ENCODE measurements at regions not wholly inside any gene's neighbourhood (a gene's known extent, or its start where the extent isn't known, plus 50 kb on each side); places are given as distances from the start of the nearest gene placed in this dataset.

DNA sequence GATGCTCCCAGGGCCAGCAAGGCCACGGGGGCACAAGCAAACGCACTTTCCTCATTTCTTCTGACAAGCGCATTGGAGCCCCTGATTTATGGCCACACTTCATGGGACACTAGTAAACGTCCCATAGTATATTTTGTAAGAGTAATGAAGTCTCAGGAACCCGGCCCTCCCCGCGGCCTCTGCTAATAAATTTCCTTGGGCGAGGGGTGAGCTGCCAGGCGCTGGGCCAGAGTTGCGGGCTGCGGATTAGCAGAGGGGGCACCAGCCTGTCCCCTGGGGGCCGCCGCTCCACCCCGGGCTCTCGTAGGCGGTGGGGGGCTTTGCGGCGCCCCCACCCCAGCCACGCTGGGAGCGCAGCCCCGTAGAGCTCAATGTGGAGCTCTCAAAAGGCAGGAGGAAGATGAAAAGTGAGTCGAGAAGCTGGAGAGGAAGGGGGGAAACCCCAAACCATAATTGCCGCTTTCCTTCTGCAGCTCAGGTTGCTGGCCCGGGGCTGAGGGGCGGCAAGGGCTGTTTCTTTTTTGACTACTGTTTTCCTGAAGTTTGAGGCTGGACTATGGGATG, 173.6 kb downstream of the CDC5L start:
- DNase-seq, result no peak

DNA sequence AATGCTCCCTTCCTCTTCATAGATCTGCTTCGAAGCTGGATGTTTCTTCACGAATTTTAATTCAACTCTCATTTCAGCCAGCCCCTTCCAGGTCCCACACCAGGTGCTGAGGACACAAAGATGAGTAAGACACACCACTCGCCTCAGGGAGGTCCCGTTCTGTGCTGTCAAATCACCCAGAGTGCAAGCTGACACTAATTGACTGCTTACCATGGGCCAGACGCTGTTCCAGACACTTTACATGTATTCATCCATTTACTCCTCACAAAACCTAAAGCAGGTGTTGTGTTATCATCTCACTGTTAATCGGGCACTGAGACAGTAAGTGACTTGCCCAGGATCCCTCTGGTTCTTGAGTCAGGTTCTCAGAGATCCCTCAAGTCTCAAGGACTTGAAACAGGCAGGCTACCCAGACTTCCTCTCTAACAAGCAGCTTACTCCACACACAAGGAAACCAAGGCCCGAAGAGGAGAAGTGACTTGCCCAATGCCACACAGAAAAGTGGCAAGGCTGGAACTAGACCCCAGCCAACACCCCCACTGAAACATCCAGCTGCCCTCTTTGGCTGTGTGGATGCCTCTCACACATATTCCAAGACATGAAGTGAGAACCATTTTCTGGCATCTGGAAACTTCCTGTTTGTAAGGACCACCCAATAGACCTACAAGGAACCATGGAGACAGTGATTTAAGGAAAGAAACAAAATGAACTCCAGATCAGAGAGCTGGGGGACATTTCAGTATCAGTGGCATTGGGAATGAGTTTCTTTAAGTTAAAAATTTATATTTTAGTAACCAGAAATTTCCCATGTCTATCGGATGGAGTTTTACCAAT, 174.5 kb downstream of the CDC5L start:
- DNase-seq, result no peak

DNA sequence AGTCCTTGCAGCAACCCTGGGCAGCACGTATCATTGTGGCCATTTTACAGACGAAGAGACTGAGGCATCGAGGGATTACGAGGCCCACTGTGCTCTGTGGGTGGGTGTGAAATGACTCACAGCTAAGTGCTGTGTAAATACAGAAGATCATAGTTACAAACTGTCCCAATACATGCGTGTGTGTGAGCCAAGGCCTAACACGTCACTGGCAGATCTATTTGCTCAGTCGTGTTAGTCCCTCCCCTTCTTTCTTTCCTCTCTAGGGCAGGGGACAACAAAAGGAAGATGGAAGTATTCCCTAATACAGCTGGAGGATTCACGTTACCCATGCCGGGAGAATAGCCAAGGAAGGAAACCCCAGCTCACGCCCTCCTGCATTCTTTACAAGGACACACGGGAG, 175.9 kb downstream of the CDC5L start:
- no peak for DNase-seq

DNA sequence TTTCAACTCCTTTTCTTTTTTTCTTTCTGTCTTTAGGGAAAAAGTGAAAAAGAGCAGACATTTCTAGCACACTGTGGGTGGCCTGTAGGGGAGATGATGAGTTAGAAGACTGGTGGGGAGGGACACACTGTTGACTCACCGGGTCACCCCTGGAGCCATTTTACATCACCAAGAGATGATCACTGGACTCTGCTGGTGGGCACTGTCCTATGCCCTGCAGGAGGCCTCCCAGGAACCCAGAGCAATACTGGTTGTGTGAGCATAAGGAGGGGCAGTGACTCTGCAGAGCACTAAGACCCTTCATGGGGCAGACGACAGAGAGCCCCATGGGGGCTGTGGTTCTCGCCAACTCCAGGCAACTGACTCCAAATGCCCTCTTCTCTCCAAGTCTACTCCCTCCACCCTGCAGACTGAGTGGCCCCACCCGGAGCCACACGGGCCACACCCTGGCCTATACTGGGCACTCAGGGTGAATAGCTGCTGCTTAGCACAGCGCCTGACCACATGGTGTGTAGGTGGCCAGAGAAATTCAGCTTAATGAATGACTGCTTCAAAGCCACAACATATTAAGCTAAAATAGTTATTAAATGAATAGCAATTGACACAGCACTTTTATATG, 177.5 kb downstream of the CDC5L start:
- no peak for DNase-seq

DNA sequence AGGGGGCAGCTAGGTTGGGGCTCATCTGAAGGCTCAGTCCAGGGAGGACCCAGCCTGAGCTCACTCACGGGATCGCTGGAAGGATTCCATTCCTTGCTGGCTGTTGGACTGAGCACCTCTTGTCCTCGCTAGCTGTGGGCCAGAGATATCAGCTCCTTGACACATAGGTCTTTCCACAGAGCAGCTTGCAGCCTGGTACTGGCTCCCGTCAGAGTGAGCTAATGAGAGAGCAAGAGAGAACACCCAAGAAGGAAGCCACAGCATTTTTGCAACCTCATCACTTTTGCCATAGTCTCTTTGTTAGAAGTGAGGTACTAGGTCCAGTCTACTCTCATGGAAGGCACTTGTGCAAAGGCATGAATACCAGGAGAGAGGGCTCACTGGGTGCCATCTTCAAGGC, 179.9 kb downstream of the CDC5L start:
- no peak for DNase-seq

GRCh38 chr6:44569131-44569530, 181.6 kb downstream of the CDC5L start:
- no peak for DNase-seq

DNA sequence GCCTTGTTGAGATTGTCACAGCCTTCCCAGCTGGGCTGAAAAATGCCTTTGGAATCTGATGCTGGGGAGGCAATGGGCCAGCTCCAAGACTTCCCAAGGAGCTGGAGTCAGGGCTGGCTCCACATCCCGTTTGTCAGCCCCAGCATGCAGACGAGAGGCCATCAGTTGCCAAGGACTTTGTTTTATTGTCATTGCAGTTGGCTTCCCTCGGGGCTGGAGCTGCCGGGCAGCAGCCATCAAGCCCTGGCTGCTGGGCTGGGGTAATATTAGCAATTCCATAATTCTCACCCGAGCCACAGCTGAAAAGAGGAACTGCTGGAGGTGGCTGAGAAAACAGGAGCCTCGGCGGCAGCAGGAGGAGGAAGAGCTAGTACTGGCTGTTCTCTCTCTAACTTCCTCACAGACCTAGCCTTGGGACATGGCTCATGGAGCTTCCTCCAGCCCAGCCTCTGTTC, 182.5 kb downstream of the CDC5L start:
- no peak for DNase-seq

DNA sequence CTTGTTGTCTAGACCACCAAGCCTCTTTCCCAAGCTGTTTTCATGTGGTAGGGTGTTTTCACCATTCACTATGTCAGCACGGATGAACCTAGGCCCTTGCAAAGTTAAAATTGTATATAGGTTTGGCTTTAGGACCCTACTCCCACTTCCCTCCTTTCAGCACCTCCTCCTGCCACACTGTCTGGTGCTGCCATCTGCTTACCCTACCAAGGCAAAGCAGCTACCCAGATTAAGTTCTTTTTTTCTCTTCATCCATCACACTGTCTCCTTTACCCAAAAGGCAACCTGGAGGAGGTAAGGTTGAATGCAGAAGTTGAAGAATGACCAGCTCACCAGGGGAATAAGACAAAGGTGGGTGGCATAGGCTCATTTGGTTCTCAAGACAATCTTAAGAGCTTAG, 184.0 kb downstream of the CDC5L start:
- DNase-seq, result no peak

GRCh38 chr6:44572346-44572745, 184.8 kb downstream of the CDC5L start:
- DNase-seq, result no peak

DNA sequence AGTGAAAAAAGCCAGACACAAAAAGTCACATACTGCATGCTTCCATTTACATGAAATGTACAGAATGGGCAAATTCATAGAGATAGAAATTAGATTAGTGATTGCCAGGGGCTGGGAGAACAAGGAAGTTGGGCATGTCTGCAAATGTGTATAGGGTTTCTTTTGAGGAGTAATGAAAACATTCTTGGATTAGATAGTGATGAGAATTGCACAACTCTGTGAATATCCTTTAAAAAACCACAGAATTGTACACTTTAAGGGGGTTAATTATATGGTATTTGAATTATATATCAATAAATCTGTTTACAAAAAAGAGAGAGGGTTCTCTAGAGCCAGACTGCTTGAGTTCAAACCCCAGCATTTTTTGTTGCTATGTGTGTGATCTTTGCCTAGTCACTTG, 188.1 kb downstream of the CDC5L start:
- DNase-seq, result no peak

DNA sequence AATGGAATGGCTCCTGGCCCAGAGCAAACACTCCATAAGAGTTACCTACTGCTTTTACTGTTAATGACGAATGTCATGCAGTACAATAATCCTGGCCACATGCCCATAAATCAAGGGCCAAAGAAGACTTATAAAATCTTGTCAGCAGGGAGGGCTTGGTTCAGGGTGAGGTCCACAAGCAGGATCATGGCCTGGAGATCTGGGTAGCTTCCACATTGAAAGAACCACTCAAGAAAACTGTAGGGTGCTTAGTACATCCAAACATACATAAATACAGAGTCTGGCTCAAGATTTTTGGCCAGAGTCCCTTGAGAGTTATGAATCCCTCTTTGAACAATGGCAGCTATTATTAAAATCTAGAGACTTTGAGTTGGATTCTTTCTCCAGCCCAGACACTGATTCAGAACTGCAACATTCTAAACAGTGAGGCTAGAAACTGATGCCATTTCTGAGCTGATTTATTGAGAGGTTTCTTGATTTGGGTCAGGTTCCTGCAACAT, 188.7 kb downstream of the CDC5L start:
- no peak for DNase-seq

- DNase-seq, result no peak
Observed at GRCh38 chr6:44580901-44581300, 193.4 kb downstream of the CDC5L start.

- DNase-seq, result no peak
Observed at GRCh38 chr6:44582930-44583329, 195.4 kb downstream of the CDC5L start.

- no peak for DNase-seq
Observed at GRCh38 chr6:44590471-44590870, 203.0 kb downstream of the CDC5L start.

DNA sequence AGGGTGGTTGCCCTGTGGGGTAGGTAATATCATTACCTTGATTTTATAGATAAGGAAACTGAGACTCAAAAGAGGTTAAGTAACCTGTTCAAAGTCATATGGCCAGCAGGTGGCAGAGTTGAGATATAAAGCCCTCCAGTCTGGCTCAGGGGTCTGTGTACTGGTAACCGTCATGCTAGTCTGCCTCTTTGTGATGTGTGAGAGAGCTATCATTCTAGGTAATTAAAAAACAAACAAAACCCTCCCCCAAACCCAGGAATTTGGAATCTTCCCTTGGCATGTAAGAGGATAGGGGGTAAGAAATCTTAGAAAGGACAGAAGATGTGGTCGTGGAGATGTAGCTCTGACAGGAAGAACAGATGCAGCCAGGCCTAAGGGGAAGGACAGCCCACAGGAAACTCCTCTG, 206.0 kb downstream of the CDC5L start:
- DNase-seq, result peak; percentile 81

- DNase-seq, result no peak
Observed at GRCh38 chr6:44594481-44594880, 207.0 kb downstream of the CDC5L start.

GRCh38 chr6:44598679-44599078, 211.2 kb downstream of the CDC5L start:
- no peak for DNase-seq

- DNase-seq, result no peak
Observed at GRCh38 chr6:44599672-44600071, 212.2 kb downstream of the CDC5L start.

GRCh38 chr6:44603044-44603686, 215.7 kb downstream of the CDC5L start:
- no peak for DNase-seq

DNA sequence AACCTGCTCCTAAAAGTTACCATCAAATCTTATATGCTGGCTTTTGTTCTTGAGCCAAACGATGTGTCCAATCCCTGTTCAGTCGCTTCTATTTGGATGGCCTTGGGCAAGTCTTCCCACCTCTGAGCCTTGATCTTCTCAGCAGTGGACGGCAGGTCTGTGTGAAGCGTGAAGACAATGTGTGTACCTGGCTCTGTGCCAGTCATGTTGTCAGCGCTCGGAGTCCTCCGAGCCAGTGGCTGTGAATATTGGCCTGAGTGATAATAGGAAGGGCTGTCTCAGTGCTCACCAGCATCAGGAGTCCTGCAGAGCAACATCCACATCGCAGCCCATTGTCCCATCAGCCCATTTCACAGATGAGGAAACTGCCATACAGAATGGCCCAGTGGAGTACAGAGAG, 219.0 kb downstream of the CDC5L start:
- DNase-seq, result no peak

DNA sequence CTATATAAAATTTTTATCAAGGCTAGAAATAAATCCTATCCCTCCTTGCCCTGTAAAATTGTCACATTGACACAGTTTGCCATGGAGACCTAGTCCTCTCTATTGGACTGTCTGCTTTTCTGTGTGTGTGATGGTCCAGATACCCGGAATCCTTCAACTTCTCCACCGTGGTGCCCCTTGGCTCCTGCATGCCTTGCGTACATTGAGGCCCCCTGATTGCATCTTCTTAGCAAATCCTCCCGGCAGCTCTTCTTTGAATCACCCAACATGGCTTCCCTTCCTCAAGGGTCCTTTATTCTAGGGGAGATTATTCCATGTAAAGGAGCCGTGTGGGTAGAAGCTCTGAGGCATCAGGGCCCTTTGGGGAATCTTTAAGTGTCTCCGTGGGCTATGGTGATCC, 219.5 kb downstream of the CDC5L start:
- no peak for DNase-seq

DNA sequence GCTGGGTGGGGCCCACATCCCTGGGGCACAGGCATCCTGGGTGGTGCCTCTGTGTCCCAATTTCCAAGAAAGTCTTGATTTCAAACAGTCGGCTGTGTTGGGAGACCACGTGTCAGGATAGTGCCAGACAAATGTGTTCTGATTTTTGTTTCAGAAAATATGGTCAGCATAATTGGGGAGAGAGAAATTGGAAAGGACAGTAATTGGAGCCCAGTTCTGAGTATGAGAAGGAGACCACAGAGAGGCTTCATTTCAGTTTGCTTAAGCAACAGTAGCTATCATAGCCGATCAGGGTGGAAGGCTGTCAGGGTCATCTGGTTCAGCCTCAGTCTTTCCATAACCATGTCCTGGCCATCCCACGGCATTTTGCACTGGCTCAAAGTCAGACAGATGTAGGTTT, 220.7 kb downstream of the CDC5L start:
- DNase-seq, result no peak

DNA sequence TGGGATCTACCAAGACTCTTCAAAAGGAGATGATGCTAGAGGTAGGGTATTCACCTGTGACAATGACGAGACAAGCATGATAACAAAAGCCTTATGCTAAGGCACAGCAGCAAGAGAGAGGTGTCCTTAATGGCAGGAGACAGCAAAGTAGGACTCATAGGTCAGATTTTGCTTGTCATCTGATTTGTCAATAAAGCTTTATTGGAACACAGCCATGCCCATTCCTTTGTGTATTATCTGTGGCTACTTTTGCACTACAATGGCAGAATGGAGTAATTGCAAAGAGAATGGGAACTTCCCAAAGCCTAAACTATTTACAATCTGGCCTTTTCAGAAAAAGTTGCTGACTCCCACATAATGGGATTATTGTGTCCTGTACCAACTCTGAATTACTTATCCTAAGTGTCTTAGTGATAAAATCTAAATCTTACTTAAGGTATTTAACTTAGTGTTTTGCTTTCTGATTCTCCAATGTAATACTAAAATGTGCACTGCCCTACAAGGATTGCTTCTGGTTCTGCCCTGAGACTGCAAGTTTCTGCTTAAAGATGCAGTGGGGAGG, 221.6 kb downstream of the CDC5L start:
- no peak for DNase-seq
